H1 (cell line): ENCODE measurements at regions not wholly inside any gene's neighbourhood (a gene's known extent, or its start where the extent isn't known, plus 50 kb on each side); places are given as distances from the start of the nearest gene placed in this dataset.
A peak's percentile ranks its signal among the peaks of the same experiment; 100 is the strongest.

Source experiments
- CTCF ChIA-PET: fragments of 300-600 bp; sonication (Branson Sonifier 250); formaldehyde crosslinking; loops from one replicate; lab custom pipeline; 2021; ENCODE audit not compliant: partially characterized antibody; lab: Charles Lee
- POLR2A ChIA-PET: fragments of 300-600 bp; sonication (Branson Sonifier 250); formaldehyde crosslinking; loops from one replicate; lab custom pipeline; 2021; ENCODE audit warnings: inconsistent platforms; ENCODE audit not compliant: partially characterized antibody; lab: Charles Lee
- DNase-seq, 2 experiments: peaks; one replicate each; pipeline versions ENCODE4 v3.0.0 to v3.0.0-alpha.2; 2010 to 2022; ENCODE audit warnings: low spot score in 2 of 2, low read depth in 1 of 2, mixed read lengths in 1 of 2
- FAIRE-seq: peaks from 2 replicates; lab custom pipeline; 2011; peaks lifted over from hg19 to GRCh38; lab: Jason Lieb, UNC
- H2AFZ ChIP-seq: 2 replicates; pipeline ENCODE4 v1.8.1; 2012; ENCODE audit warnings: low read length, inconsistent platforms
- H2AK5ac ChIP-seq: 2 replicates; pipeline ENCODE4 v1.6.1; 2013; ENCODE audit warnings: low read depth, low read length
- H2BK120ac ChIP-seq: replicated peaks from 2 replicates; pipeline ENCODE3; 2013; ENCODE audit warnings: low read depth, low read length, inconsistent platforms
- H2BK12ac ChIP-seq: 2 replicates; pipeline ENCODE4 v1.6.1; 2013; ENCODE audit warnings: low read depth, low read length
- H2BK15ac ChIP-seq: 2 replicates; pipeline ENCODE4 v1.6.1; 2013; ENCODE audit warnings: low read length
- H2BK20ac ChIP-seq: 2 replicates; pipeline ENCODE4 v1.6.1; 2013; ENCODE audit warnings: low read length
- H2BK5ac ChIP-seq: 2 replicates; pipeline ENCODE4 v1.6.1; 2013; ENCODE audit warnings: low read depth, low read length
- H3K14ac ChIP-seq: 2 replicates; pipeline ENCODE4 v1.6.1; 2013; ENCODE audit warnings: inconsistent platforms; ENCODE audit not compliant: insufficient read length
- H3K18ac ChIP-seq: 2 replicates; pipeline ENCODE4 v1.6.1; 2013; ENCODE audit warnings: low read length; ENCODE audit errors: extremely low read depth
- H3K23ac ChIP-seq: 2 replicates; pipeline ENCODE4 v1.6.1; 2013; ENCODE audit warnings: inconsistent platforms; ENCODE audit not compliant: insufficient read length
- H3K23me2 ChIP-seq: 2 replicates; pipeline ENCODE4 v1.6.1; 2013; ENCODE audit warnings: low read depth, low read length
- H3K27ac ChIP-seq: 2 replicates; pipeline ENCODE4 v1.6.1; 2011; ENCODE audit warnings: low read depth, low read length, inconsistent platforms
- H3K27me3 ChIP-seq, 4 experiments: replicated peaks in 1 of 4; 1 replicate in 1 of 4; 2 replicates in 3 of 4; pipeline versions ENCODE4 v1.6.1 to v1.8.1; 2011 to 2013; ENCODE audit warnings: low read length in 3 of 4, mild to moderate bottlenecking in 3 of 4, inconsistent platforms in 2 of 4, mixed read lengths in 2 of 4, moderate library complexity in 1 of 4; ENCODE audit not compliant: control insufficient read depth in 3 of 4, insufficient read depth in 3 of 4; ENCODE audit errors: extremely low read depth in 1 of 4
- H3K36me3 ChIP-seq, 4 experiments: 2 replicates each; pipeline versions ENCODE4 v1.6.1 to v1.8.1; 2011 to 2013; ENCODE audit warnings: mild to moderate bottlenecking in 4 of 4, low read length in 3 of 4, moderate library complexity in 2 of 4, control low read depth in 1 of 4, inconsistent platforms in 1 of 4; ENCODE audit not compliant: insufficient read depth in 4 of 4, control insufficient read depth in 2 of 4
- H3K4ac ChIP-seq: replicated peaks from 2 replicates; pipeline ENCODE3; 2013; ENCODE audit warnings: low read length, low read depth, mixed read lengths, inconsistent platforms; ENCODE audit not compliant: insufficient read length
- H3K4me1 ChIP-seq, 4 experiments: replicated peaks in 1 of 4; 1 replicate in 1 of 4; 2 replicates in 3 of 4; pipeline versions ENCODE4 v1.6.1 to v1.8.1; 2011 to 2013; ENCODE audit warnings: low read length in 3 of 4, inconsistent platforms in 2 of 4, mixed read lengths in 1 of 4; ENCODE audit not compliant: insufficient read depth in 4 of 4, control insufficient read depth in 3 of 4
- H3K4me2 ChIP-seq, 2 experiments: 2 replicates each; pipeline versions ENCODE4 v1.6.1 to v1.8.1; 2011 to 2013; ENCODE audit warnings: low read depth in 2 of 2, low read length in 2 of 2, control low read depth in 1 of 2, inconsistent platforms in 1 of 2, mild to moderate bottlenecking in 1 of 2; ENCODE audit not compliant: insufficient read depth in 1 of 2
- H3K4me3 ChIP-seq, 4 experiments: fragments of 200-600, 300-600 bp in 1 of 4; sonication (generic), shearing (Covaris generic), sonication (Bioruptor Twin) in 1 of 4; 2 replicates each; pipeline versions ENCODE4 v1.5.1 to v1.8.1; 2011 to 2016; ENCODE audit warnings: low read length in 4 of 4, low read depth in 3 of 4, control low read depth in 2 of 4, inconsistent platforms in 2 of 4, mild to moderate bottlenecking in 2 of 4, mixed read lengths in 1 of 4, moderate library complexity in 1 of 4; ENCODE audit not compliant: insufficient read depth in 2 of 4; ENCODE audit errors: extremely low read depth in 1 of 4
- H3K56ac ChIP-seq: replicated peaks from 2 replicates; pipeline ENCODE3; 2013; ENCODE audit warnings: low read depth, mild to moderate bottlenecking, mixed read lengths, low read length, inconsistent platforms; ENCODE audit not compliant: insufficient read length
- H3K79me1 ChIP-seq: 2 replicates; pipeline ENCODE4 v1.6.1; 2013; ENCODE audit warnings: low read depth, low read length, control low read depth
- H3K79me2 ChIP-seq, 2 experiments: 2 replicates each; pipeline versions ENCODE4 v1.6.1 to v1.8.1; 2012 to 2013; ENCODE audit warnings: low read length in 2 of 2, mild to moderate bottlenecking in 2 of 2, inconsistent platforms in 1 of 2; ENCODE audit not compliant: insufficient read depth in 2 of 2, control insufficient read depth in 1 of 2
- H3K9ac ChIP-seq, 4 experiments: replicated peaks in 1 of 4; 1 replicate in 1 of 4; 2 replicates in 3 of 4; pipeline versions ENCODE4 v1.6.1 to v1.8.1; 2011 to 2013; ENCODE audit warnings: low read depth in 3 of 4, low read length in 3 of 4, control low read depth in 2 of 4, mild to moderate bottlenecking in 2 of 4, moderate library complexity in 2 of 4, inconsistent platforms in 1 of 4; ENCODE audit errors: extremely low read depth in 1 of 4
- H3K9me3 ChIP-seq, 2 experiments: 2 replicates each; pipeline versions ENCODE4 v1.6.1 to v1.8.1; 2012 to 2013; ENCODE audit warnings: mild to moderate bottlenecking in 2 of 2, moderate library complexity in 2 of 2, control low read depth in 1 of 2, inconsistent platforms in 1 of 2, low read depth in 1 of 2, low read length in 1 of 2, mixed read lengths in 1 of 2; ENCODE audit not compliant: insufficient read depth in 2 of 2
- H4K20me1 ChIP-seq, 2 experiments: replicated peaks in 1 of 2; 2 replicates each; pipeline versions ENCODE3 to v1.8.1; 2011 to 2013; ENCODE audit warnings: inconsistent platforms in 2 of 2, low read length in 2 of 2, mild to moderate bottlenecking in 1 of 2; ENCODE audit not compliant: insufficient read depth in 2 of 2, control insufficient read depth in 1 of 2
- H4K5ac ChIP-seq: 2 replicates; pipeline ENCODE4 v1.6.1; 2013; ENCODE audit warnings: low read length, low read depth, mixed read lengths, inconsistent platforms; ENCODE audit not compliant: insufficient read length
- H4K8ac ChIP-seq: 2 replicates; pipeline ENCODE4 v1.8.0; 2013; ENCODE audit warnings: mild to moderate bottlenecking, moderate library complexity, low read length, inconsistent platforms; ENCODE audit not compliant: insufficient read depth; ENCODE audit errors: extremely low read depth
- H4K91ac ChIP-seq: replicated peaks from 2 replicates; pipeline ENCODE3; 2013; ENCODE audit warnings: low read length, mixed read lengths, inconsistent platforms; ENCODE audit not compliant: insufficient read length
- ATF3 ChIP-seq: IDR thresholded peaks from 2 replicates; pipeline ENCODE4 v1.6.1; 2011; ENCODE audit warnings: low read depth, mild to moderate bottlenecking, low read length; ENCODE audit not compliant: insufficient read depth
- GABPA ChIP-seq: IDR thresholded peaks from 2 replicates; pipeline ENCODE4 v1.6.1; 2011; ENCODE audit warnings: mild to moderate bottlenecking, low read length, moderate library complexity, borderline replicate concordance; ENCODE audit not compliant: insufficient read depth
- GTF2F1 ChIP-seq: IDR thresholded peaks from 2 replicates; pipeline ENCODE4 v1.6.1; 2012; ENCODE audit warnings: low read depth, low read length, improper control_type of control experiment, borderline replicate concordance
- HDAC2 ChIP-seq, 2 experiments: fragments of 300-600 bp in 1 of 2; sonication (generic) in 1 of 2; IDR thresholded peaks; 2 replicates each; pipeline ENCODE4 v1.6.1; 2011 to 2012; ENCODE audit warnings: low read depth in 2 of 2, low read length in 2 of 2, mild to moderate bottlenecking in 2 of 2, moderate library complexity in 2 of 2, borderline replicate concordance in 1 of 2, inconsistent platforms in 1 of 2
- HDAC6 ChIP-seq: IDR thresholded peaks from one replicate; pipeline ENCODE4 v1.7.1; 2012; ENCODE audit warnings: low read depth, mild to moderate bottlenecking, inconsistent platforms, low read length, moderate library complexity
- JUN ChIP-seq: IDR thresholded peaks from 2 replicates; pipeline ENCODE4 v1.6.1; 2011; ENCODE audit warnings: low read depth, mild to moderate bottlenecking, improper control_type of control experiment, low read length
- KDM5A ChIP-seq: fragments of 200-600 bp; IDR thresholded peaks from 2 replicates; pipeline ENCODE4 v1.7.1; 2012; ENCODE audit warnings: mild to moderate bottlenecking, low read length, inconsistent platforms, mixed read lengths
- MAX ChIP-seq: IDR thresholded peaks from 2 replicates; pipeline ENCODE4 v1.6.1; 2012; ENCODE audit warnings: inconsistent platforms
- RXRA ChIP-seq: IDR thresholded peaks from 2 replicates; pipeline ENCODE4 v1.6.1; 2011; ENCODE audit warnings: low read depth, mild to moderate bottlenecking, low read length, moderate library complexity; ENCODE audit not compliant: insufficient read depth
- SIN3A ChIP-seq, 2 experiments: IDR thresholded peaks in 1 of 2; conservative IDR thresholded peaks in 1 of 2; 2 replicates each; pipeline ENCODE4 v1.6.1; 2011 to 2012; ENCODE audit warnings: low read length in 2 of 2, improper control_type of control experiment in 1 of 2, low read depth in 1 of 2, mild to moderate bottlenecking in 1 of 2
- TAF1 ChIP-seq: IDR thresholded peaks from 2 replicates; pipeline ENCODE4 v1.6.1; 2011; ENCODE audit warnings: mild to moderate bottlenecking, low read depth, low read length
- TBP ChIP-seq: IDR thresholded peaks from 2 replicates; pipeline ENCODE4 v1.6.1; 2011; ENCODE audit warnings: low read depth, low read length, improper control_type of control experiment
- TCF12 ChIP-seq: IDR thresholded peaks from 2 replicates; pipeline ENCODE4 v1.6.1; 2011; ENCODE audit warnings: low read depth, mild to moderate bottlenecking, low read length
- TEAD4 ChIP-seq: IDR thresholded peaks from 2 replicates; pipeline ENCODE4 v1.6.1; 2012; ENCODE audit warnings: low read depth, low read length, inconsistent platforms, mixed read lengths
- WGBS, 2 experiments: shearing (Covaris generic) in 1 of 2; methylation state at CpG; one replicate each; pipeline versions ENCODE4 v1.1.6 to v1.1.7; 2013 to 2015; ENCODE audit warnings: low lambda C conversion rate in 2 of 2, mixed read lengths in 2 of 2, inconsistent platforms in 1 of 2, low coverage in 1 of 2, missing lambda C conversion rate in 1 of 2; ENCODE audit not compliant: insufficient replicate concordance in 2 of 2, insufficient coverage in 1 of 2, insufficient read length in 1 of 2; ENCODE audit errors: extremely low coverage in 1 of 2, missing lambda C conversion rate in 1 of 2; 5-methylcytosine and 5-hydroxymethylcytosine counted together

GRCh38 chr2:238686223-238686622 lies 161.7 kb upstream of the TWIST2 start:
- H3K27me3 ChIP-seq, result no peaks in the 10 kb centered on the region
- H3K36me3 ChIP-seq, result no peaks in the 10 kb centered on the region
- no peaks in the 10 kb centered on the region for H3K79me2 ChIP-seq
- H2AFZ ChIP-seq, result no peak overlapping the region
- H2BK20ac ChIP-seq, result no peak overlapping the region
- DNase-seq (no peak), FAIRE-seq (no peak)
- H3K18ac ChIP-seq, result no peak overlapping the region
- no peak overlapping the region for H2BK15ac ChIP-seq
- H3K9me3 ChIP-seq, result no peaks in the 10 kb centered on the region
- whole genome bisulfite sequencing, 2 experiments, result 93% methylated on average over 7 of the region's 7 CpGs; no CpG with 5 or more reads in 1 of the 2 experiments
- no peak overlapping the region for H3K9ac ChIP-seq
- H3K4me1 ChIP-seq, result no peaks in the 10 kb centered on the region
- no peak overlapping the region for H2BK12ac ChIP-seq
- H3K27ac ChIP-seq, result no peak overlapping the region
- no peak overlapping the region for H3K4me2 ChIP-seq
- no peak overlapping the region for H3K4me3 ChIP-seq
- no peaks in the 10 kb centered on the region for H3K79me1 ChIP-seq
- no peak overlapping the region for H2AK5ac ChIP-seq
- no peak overlapping the region for H4K5ac ChIP-seq
- no peaks in the 10 kb centered on the region for H4K20me1 ChIP-seq
- no peak overlapping the region for H3K4ac ChIP-seq
- no peak overlapping the region for H3K14ac ChIP-seq
- H2BK120ac ChIP-seq, result no peak overlapping the region
- H2BK5ac ChIP-seq, result no peak overlapping the region
- POLR2A ChIA-PET, result no interaction called here
- H3K23ac ChIP-seq, result no peak overlapping the region
- H3K56ac ChIP-seq, result no peak overlapping the region
- CTCF ChIA-PET, result no interaction called here
- H3K23me2 ChIP-seq, result no peaks in the 10 kb centered on the region
- peak overlapping the region; percentile 53; the same call in 1 of the 2 replicates for H4K8ac ChIP-seq
- no peak overlapping the region for H4K91ac ChIP-seq
- TF ChIP-seq KDM5A (no peak), TCF12 (no peak), HDAC2 (IDR thresholded peaks at IDR 0.05; ENCODE audit: borderline replicate concordance in 1 of 2, low read depth in 2 of 2, low read length in 2 of 2) (no peak), TBP (no peak), MAX (no peak), GABPA (no peak), TAF1 (no peak), JUN (no peak), RXRA (no peak), GTF2F1 (no peak), HDAC6 (no peak), TEAD4 (no peak), SIN3A (conservative IDR thresholded peaks at IDR 0.05 in 1 of 2, IDR thresholded peaks at IDR 0.05 in 1 of 2; ENCODE audit: low read depth in 1 of 2, low read length in 2 of 2) (no peak), ATF3 (no peak)
